22Rv1 (cell line): ENCODE measurements at regions not wholly inside any gene's neighbourhood (a gene's known extent, or its start where the extent isn't known, plus 50 kb on each side); places are given as distances from the start of the nearest gene placed in this dataset.

Experiments used
- H3K27ac ChIP-seq: fragments of 450-650 bp; 2 replicates; pipeline ENCODE4 v1.5.1; 2017
- ZFX ChIP-seq: fragments of 450-650 bp; IDR thresholded peaks from 2 replicates; pipeline ENCODE4 v1.6.1; 2017; ENCODE audit warnings: antibody characterized with exemption, borderline replicate concordance
- TF ChIP-seq, protein P1 (sequence below): fragments of 450-650 bp; IDR thresholded peaks from 2 replicates; pipeline ENCODE4 v1.5.1; 2017; ENCODE audit warnings: mild to moderate bottlenecking

DNA sequence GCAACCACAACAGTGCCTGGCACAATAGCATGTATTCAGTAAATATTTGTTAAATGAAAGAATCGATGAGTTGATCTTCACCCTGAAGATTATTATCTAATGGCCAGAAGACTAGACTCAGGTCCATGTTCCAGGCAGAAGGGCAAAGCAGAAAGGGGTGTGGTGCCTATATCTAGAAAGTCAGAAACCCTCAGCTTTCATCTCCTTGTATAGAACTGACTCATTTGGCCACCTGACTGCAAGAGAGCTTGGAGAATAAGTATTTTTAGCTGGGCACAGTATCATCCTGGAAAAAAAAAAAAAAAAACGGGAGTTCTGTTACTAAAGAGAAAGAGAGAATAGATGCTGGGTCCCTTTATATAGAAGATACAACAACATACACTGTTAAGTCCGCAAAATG, 69.7 kb upstream of the SPRED1 start:
- TF ChIP-seq ZFX, result no peak
- TF ChIP-seq, protein P1, sequence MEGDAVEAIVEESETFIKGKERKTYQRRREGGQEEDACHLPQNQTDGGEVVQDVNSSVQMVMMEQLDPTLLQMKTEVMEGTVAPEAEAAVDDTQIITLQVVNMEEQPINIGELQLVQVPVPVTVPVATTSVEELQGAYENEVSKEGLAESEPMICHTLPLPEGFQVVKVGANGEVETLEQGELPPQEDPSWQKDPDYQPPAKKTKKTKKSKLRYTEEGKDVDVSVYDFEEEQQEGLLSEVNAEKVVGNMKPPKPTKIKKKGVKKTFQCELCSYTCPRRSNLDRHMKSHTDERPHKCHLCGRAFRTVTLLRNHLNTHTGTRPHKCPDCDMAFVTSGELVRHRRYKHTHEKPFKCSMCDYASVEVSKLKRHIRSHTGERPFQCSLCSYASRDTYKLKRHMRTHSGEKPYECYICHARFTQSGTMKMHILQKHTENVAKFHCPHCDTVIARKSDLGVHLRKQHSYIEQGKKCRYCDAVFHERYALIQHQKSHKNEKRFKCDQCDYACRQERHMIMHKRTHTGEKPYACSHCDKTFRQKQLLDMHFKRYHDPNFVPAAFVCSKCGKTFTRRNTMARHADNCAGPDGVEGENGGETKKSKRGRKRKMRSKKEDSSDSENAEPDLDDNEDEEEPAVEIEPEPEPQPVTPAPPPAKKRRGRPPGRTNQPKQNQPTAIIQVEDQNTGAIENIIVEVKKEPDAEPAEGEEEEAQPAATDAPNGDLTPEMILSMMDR, result no peak
- H3K27ac ChIP-seq, result no peak overlapping the region

DNA sequence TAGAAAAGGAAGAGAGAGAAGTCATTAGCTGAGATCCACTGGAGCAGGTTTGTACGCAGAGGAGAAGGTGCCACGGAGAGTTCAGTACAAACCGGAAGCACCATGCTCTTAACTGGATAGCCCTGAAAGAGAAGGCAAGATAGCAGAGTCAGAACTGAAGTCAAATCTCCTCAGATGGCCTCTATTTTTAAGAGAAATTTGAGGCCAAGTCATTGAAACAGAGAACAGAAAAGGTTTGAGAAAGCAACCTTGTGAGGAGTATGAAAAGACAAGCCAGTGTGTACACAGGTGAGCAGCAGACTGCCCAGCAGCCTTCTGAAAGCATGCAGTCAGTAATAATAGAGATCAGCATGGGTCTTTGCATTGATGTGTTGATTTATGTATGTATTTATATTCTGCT, 66.1 kb upstream of the SPRED1 start:
- TF ChIP-seq, protein P1, result no peak
- TF ChIP-seq ZFX, result no peak
- no peak overlapping the region for H3K27ac ChIP-seq

DNA sequence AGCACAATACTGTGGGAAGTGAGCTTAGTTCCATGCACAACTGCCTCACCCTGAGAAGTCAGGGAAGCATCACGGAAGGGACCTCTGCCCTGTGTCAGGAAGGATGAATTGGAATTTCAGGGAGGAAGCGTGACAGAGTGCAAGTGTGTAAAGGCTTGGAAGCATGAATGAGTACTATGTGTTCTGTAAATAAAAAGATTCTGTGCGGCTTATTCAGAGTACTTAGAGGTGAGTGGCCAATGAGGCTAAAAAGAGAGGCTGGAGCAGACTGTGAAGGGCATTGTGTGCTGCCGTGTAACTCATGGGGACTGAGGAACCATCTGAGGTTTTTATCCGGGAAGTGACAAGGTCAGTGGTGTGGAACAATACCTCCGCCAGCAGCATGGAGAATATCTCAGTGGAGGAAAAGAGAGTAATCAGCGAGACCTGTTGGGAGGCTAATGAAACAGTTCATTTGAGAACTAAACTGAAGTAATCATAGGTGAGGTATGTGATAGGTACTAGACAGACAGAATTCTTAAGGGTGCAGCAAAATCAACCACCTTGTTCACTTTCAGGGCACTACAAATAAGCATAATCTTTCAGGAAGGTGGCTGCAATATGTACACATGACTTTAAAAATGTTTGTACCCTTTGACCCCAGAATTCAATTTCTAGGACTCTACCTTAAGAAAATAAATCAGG, 64.9 kb upstream of the SPRED1 start:
- no peak overlapping the region for H3K27ac ChIP-seq
- no peak for TF ChIP-seq ZFX
- TF ChIP-seq, protein P1, result no peak

DNA sequence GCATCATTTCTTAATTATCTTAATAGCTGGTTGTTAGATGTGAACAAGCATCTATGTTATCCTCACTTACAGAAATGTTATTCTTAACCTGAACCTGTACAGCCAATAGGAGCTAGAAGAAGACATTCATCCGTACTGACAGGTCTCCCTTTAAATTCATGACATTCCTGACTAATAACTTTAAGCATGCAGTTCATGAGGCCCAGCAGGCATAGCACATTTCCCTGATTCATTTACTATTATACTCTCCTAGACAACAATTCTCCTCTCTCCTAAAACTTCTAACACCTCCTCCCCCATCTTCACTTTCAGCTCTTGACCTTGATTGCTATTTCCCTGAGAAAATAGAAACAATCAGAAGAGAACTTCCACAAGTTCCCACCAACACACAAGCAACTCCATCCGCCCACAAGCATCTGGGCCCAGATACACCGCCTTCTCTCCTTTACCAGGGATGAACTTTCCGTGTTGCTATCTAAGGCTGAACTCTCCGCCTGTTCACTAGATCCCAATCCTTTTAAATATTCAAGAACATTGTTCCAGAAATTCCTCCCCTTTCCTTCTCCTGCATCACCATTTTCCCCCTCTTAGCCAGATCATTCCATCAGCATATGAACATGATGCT, 62.9 kb upstream of the SPRED1 start:
- no peak overlapping the region for H3K27ac ChIP-seq
- TF ChIP-seq, protein P1, result no peak
- TF ChIP-seq ZFX, result no peak

DNA sequence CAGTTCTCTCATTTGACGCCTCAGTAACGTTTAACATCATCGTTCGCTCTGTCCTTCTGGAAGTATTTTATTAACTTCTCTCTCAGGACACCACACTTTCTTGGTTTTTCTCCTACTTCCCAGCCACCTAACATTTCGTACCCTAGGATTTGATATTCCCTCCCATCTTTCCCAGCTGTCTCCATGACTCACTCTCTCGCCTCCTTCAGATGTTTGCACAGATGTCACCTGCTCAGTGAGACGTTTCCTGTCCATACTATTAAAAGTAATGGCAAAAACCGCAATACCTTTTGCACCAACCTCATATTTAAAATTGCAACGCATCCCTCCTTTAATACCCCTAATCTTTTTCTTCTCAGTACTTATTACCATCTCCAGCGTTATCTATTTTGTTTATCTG, 62.1 kb upstream of the SPRED1 start:
- no peak overlapping the region for H3K27ac ChIP-seq
- no peak for TF ChIP-seq ZFX
- TF ChIP-seq, protein P1, result no peak

DNA sequence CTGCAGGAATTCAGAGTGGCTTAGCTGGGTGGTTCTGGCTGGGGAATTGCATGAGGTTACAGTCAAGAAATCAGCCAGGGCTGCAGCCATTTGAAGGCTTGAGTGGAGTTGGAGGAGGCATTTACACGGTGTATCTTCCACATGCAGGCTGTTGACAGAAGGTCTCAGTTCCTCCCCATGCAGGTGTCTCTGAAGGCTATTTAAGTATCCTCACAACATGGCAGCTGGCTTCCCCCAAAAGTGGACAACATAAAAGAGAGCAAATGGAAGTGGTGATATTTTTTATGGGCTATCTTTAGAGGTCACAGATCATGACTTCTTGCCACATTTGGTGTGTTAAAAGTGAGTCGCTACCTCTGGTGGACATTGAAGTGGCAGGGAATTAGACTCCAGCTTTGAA, 60.1 kb upstream of the SPRED1 start:
- no peak overlapping the region for H3K27ac ChIP-seq
- no peak for TF ChIP-seq ZFX
- TF ChIP-seq, protein P1, result no peak

DNA sequence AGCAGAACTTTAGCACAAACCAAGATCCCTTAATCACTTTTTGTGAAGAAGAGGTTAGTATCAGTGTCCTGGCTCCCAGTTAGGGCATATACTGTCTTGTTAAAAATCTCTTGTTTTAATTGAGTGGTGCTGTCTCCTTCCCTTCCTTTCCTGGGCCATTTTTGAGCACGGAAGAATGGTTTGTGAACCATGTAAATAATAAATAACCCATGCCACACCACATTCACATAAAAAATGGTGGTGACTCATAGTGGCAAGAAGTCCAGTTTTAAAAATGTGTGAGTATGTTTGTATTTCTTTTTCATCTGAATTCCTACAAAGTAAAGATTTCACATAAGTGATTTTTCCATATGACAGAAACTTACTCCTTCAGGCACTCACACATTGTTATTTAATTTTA, 59.1 kb upstream of the SPRED1 start:
- no peak overlapping the region for H3K27ac ChIP-seq
- TF ChIP-seq, protein P1, result no peak
- TF ChIP-seq ZFX, result no peak
